HG02678 (cell line): ENCODE measurements at regions not wholly inside any gene's neighbourhood (a gene's known extent, or its start where the extent isn't known, plus 50 kb on each side); places are given as distances from the start of the nearest gene placed in this dataset.
"Not testable (repeated sequence)": the region's sequence is repeated elsewhere in the genome, so short reads cannot be mapped to it uniquely, and the experiment has no call there.

ENCODE experiments used
- ATAC-seq: cut with Tn5 transposase; IDR thresholded peaks from one replicate; pipeline ENCODE4 v1.9.1; 2021; ENCODE audit warnings: mild to moderate bottlenecking, moderate library complexity; ENCODE audit not compliant: unreplicated experiment

DNA sequence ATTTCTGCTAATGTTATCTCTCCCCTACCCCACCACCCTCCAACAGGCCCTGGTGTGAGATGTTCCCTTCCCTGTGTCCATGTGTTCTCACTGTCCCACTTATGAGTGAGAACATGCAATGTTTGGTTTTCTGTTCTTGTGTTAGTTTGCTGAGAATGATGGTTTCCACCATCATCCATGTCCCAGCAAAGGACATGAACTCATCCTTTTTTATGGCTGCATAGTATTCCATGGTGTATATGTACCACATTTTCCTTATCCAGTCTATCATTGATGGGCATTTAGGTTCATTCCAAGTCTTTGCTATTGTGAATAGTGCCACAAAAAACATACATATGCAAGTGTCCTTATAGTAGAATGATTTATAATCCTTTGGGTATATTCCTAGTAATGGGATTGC lies 104.5 kb downstream of the ZNF33B start:
- ATAC-seq = not testable (repeated sequence)

GRCh38 chr10:42532996-42533395 lies 105.4 kb downstream of the ZNF33B start:
- no peak for ATAC-seq

DNA sequence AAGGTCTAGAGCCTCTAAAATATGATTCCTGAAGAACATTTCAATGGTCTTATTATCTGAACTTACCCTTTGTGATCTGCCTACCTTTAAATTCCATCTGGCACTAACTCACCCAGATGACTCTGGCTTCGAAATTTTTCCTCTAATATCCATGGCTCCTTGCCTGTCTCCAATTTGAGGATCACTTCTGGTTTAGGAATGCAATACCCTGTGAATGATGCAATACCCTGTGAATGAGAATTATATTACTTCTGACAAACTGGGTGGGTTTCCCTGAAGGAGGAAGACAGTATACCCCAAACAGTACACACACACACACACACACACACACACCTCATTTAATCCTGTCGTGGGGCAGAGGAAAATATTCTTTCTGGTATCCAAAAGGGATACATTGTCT lies 115.3 kb downstream of the ZNF33B start:
- no peak for ATAC-seq

DNA sequence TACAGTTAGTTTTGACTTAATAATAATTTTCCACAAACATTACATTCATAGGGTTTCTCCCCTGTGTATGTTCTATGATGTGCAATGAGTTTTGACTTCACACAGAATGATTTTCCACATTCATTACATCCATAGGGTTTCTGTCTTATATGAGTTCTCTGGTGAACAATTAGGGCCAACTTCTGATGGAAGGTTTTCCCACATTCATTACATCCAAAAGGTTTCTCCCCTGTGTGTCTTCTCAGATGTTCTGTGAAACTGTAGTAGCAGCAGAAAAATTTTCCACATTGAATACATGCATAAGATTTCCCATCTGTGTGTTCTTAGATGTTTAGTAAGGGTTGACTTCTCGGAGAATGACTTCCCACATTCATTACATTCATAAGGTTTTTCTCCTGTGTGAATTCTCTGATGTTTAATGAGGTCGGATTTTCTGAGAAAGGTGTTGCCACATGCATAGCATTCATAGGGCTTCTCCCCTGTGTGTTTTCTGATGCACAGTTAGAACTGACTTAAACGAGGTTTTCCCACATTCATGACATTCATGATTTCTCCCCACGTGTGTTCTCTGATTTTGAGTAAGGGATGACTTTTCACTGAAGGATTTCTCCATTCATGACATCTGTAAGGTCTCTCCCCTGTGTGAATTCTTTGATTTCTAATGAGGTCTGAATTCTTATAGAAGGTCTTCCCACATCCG lies 118.5 kb downstream of the ZNF33B start:
- no peak for ATAC-seq

DNA sequence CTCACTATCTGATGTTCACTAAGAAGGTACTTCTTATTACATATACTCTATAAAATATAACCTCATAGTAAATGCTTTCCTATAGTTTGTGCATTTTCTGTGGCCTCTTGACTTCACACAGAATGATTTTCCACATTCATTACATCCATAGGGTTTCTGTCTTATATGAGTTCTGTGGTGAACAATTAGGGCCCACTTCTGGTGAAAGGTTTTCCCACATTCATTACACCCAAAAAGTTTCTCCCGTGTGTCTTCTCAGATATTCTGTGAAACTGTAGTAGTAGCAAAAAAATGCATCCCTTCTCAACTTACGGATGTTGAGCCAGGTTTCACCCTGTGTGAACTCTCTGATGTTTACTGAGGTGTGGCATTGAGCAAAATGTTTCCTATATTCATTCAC lies 119.3 kb downstream of the ZNF33B start:
- no peak for ATAC-seq

DNA sequence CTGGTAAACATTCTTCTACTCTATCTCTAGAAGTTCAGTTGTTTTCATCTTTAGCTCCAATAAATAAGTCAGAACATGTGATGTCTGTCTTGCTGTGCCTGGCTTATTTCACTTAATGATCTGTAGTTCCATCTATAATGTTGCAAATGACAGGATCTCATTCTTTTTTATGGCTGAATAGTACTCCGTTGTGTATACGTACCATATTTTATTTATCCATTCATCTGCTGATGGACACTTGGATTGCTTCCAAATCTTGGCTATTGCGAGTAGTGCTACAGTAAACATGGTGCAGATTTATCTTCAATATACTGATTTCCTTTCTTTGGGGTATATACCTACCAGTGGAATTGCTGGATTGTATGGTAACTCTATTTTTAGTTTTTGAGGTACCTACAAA lies 124.4 kb downstream of the ZNF33B start:
- no peak for ATAC-seq

DNA sequence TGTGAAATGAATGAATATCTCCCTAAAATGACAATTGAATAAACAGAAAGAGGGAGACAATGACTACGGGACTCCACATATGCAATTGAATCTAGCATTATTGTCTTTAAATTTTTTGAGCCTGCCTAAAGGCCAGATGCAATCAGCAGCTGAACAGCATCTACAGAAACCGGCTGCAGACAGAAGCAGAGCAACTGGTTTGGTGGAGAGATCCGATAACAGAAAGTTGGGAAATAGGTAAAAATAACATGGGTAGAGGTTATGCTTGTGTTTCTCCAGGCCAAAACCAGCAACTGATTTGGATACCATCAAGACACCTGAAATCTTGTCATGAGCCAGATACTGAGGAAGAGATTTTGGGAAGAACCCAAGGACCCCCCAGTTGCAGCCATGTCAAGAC lies 146.6 kb downstream of the ZNF33B start:
- no peak for ATAC-seq

- no peak for ATAC-seq
These were observed 147.3 kb downstream of the ZNF33B start for GRCh38 chr10:42491001-42491592.

GRCh38 chr10:42490368-42490767 lies 148.0 kb downstream of the ZNF33B start:
- ATAC-seq = no peak

DNA sequence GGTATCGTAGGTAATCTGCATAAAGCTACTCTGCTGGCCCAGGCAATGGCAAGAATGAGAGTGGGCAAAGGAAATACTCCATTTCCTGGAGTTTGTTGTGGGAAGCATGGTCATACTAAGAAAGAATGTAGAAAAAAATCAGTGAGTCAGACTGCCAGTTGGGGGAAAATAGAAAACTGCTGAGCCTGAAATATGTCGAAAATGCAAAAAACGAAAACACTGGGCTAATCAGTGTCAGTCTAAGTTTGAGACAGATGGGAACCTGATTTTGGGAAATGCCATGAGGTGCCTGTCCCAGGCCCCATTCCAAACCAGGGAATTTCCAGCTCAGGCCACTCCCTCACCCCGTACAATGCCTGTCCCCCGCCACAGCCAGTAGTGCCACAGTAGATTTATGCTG lies 150.0 kb downstream of the ZNF33B start:
- ATAC-seq = no peak

DNA sequence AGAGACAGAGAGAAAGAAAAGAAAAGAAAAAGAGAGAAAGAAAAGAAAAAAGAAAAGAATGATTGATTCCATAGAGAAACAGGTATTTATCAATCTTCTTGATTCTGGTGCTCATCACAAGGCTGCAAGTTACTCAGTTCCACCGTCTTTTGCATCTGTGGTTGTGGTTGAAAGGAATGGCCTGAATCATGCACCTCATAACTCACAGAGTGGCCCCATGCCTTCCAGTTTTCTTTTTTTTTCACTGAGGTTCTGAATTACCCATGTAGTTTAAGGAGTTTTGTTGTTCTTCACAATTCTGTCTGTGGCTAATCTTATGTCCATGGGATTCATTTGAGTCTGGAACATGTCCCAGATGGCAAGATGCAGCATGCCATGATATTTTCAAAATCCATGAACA lies 156.0 kb downstream of the ZNF33B start:
- no peak for ATAC-seq

- no peak for ATAC-seq
These were observed 159.3 kb downstream of the ZNF33B start for GRCh38 chr10:42479057-42479456.

GRCh38 chr10:42477170-42477569 lies 161.2 kb downstream of the ZNF33B start:
- ATAC-seq = no peak

DNA sequence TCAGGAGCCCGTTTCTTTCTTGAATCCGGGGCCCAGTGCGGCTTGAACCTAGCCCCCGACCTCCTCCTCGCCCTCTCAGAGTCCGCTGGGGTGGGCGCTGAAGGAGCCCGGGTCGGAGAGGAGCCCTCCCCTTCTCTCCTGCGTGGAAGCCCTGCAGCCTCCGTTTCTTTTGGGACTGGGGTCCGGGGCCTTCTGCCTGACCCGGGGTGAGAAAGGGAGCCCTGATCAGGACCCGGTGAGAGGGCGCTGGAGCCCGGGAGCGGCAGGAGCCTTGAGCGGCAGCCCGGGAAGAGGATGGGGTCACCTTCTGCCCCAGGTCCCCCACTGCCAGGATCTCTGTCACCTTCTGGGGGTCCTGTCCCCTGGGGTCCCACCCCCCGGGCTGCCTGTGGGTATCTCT lies 162.3 kb downstream of the ZNF33B start:
- ATAC-seq = no peak

DNA sequence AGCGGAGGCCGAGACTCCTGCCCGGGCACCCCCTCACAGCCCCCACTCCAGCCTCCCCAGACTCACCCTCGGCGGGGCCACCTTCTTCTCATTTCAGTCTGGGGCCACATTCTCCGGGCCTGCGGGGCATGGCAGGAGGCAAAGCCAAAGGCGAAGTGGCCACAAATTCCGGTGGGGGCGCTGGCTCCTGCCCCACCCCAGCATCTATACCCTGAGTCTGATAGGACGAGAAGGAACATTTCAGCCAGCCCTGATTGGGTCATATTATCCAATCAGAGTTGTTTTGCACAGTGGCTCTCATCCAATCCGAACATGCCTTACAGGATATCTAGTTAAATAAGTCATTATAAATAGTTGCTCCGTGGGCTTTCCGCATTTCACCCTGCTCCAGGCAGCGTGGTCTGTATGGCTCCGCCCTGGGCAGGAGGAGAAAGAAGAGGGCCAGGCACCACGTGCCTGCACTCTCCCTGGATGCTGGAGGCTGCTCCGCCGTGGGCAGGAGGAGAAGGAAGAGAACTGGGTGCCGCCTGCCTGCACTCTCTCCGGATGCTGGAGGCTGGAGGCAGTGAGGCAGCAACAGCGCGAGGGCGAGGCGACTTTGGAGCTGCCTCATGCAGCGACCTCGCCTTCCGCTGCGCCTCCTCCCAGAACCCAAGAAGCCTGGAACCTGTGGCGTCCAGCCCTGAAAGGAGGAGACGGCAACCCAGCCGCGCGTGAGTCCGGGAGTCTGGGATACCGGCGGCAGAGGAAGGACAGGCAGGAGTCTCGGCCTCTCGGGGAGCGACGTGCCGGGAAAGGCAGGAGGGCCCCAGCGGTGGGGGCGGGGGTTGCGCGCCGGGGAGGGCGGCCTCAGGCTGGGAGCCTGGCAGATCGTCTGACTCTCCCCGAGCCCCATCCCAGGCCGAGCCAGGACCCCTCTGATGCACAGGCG lies 162.9 kb downstream of the ZNF33B start:
- no peak for ATAC-seq

- ATAC-seq = no peak
These were observed 184.1 kb downstream of the ZNF33B start for GRCh38 chr10:42454313-42454712.

GRCh38 chr10:42431095-42431494 lies 207.3 kb downstream of the ZNF33B start:
- no peak for ATAC-seq

GRCh38 chr10:42428534-42428933 lies 209.8 kb downstream of the ZNF33B start:
- ATAC-seq = no peak

DNA sequence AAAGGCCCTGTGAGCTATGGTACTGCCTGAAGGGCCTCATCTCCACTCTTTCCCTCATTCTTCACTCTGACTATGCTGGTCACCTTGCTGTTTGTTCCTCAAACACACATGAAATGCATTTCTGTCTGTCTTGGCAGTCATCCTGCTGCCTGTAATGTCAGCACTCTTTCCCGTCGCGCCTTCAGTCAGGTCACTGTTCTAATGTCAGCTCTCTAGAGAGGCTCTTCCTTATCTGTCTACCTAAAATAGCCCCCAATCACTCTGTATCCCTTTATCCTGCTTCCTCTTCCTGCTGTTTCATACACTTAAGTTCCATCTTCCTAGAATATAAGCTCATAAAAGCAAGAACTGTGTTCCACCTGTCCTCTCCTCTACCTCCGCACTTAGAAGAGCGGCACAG lies 215.5 kb downstream of the ZNF33B start:
- ATAC-seq = no peak

- ATAC-seq = no peak
These were observed 216.6 kb downstream of the ZNF33B start for GRCh38 chr10:42421812-42422211.

DNA sequence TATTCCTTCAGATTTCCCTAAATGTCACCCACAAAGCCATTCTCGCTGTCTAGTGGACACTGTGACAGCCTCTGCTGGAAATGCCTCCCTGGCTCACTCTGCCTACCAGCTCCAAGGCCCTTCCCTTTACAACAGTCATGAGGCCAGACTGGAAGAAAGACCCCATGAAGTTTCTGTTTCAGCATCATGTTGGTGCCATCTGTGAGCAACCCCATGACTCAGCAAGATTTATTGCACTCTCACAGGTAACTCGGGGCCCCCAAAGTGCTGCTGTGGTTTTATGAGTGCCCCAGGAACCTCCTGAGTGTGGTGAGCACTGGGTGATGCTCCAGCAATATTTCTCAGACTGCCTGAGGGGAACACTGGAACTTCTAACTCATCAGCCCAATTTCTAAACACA lies 218.6 kb downstream of the ZNF33B start:
- ATAC-seq = no peak
